ENCODE measurements at regions not wholly inside any gene's neighbourhood (a gene's known extent, or its start where the extent isn't known, plus 50 kb on each side); places are given as distances from the start of the nearest gene placed in this dataset.

DNA sequence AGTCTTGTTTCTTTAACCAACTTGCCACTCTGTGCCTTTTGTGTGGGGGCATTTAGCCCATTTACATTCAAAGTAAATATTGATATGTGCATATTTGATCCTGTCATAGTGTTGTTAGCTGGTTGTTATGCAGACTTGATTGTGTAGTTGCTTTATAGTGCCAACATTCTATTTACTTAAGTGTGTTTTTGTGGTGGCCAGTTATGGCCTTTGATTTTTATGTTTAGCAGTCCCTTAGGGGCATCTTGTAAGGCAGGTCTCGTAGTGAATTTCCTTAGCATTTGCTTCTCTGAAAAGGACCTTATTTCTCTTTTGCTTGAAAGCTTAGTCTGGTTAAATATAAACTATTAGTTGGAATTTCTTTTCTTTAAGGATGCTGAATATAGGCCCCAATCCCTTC is 282.8 kb upstream of the NECTIN3 start:
- H3K9me3 Mint-ChIP-seq = peaks cover 2% of the 10 kb centered on the region
- ChIA-PET CTCF (no interaction called here), POLR2A (no interaction called here)
- no peak overlapping the region for H3K27ac Mint-ChIP-seq
- peaks cover 3% of the 10 kb centered on the region for H3K36me3 Mint-ChIP-seq (ENCODE audit: low read depth)
- no peak for DNase-seq
- peaks cover 4% of the 10 kb centered on the region for H3K27me3 Mint-ChIP-seq
- peaks cover 6% of the 10 kb centered on the region for H3K4me1 Mint-ChIP-seq
- H3K4me3 Mint-ChIP-seq = no peak overlapping the region

DNA sequence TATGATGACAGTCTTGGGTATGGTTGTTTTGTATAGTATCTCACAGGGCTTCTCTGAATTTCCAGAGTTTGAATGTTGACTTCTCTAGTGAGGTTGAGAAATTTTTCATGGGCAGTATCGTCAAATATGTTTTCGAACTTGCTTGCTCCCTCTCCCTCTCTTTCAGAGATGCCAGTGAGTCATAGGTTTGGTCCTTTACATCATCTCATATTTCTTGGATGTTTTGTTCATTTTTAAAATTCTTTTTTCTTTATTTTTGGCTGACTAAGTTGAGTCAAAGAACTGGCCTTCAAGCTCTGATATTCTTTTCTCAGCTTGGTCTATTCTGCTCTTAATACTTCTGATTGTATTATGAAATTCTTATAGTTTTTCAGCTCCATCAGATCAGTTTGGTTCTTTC is 282.3 kb upstream of the NECTIN3 start:
- Mint-ChIP-seq H3K27me3 (peaks cover 4% of the 10 kb centered on the region), H3K36me3 (ENCODE audit: low read depth) (peaks cover 3% of the 10 kb centered on the region), H3K4me1 (peaks cover 8% of the 10 kb centered on the region), H3K9me3 (peaks cover 2% of the 10 kb centered on the region), H3K4me3 (no peak overlapping the region), H3K27ac (no peak overlapping the region)
- ChIA-PET POLR2A (no interaction called here), CTCF (no interaction called here)
- no peak for DNase-seq

DNA sequence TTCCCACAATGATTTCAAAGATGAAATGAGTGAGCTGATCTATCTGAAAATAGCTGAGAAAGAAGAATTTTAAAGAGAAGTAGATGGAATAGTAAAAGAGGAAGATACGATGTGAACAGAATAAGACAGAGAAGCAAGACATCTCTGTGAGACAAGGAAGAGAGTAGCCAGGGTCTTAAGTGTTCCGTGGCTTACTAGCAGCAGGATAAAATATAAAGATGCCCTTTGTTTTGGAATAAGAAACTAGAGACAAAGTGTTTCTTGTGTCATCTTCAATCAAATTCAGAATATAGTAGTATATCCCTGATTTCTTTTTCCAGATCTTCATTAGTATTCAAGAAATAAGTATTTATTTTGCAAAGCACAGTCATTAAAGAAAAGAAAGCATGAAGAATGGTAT is 281.0 kb upstream of the NECTIN3 start:
- Mint-ChIP-seq H3K4me3 (no peak overlapping the region), H3K27me3 (peaks cover 7% of the 10 kb centered on the region), H3K36me3 (ENCODE audit: low read depth) (peaks cover 3% of the 10 kb centered on the region), H3K9me3 (no peaks in the 10 kb centered on the region), H3K27ac (no peak overlapping the region), H3K4me1 (peaks cover 13% of the 10 kb centered on the region)
- no peak for DNase-seq
- ChIA-PET CTCF (no interaction called here), POLR2A (no interaction called here)

DNA sequence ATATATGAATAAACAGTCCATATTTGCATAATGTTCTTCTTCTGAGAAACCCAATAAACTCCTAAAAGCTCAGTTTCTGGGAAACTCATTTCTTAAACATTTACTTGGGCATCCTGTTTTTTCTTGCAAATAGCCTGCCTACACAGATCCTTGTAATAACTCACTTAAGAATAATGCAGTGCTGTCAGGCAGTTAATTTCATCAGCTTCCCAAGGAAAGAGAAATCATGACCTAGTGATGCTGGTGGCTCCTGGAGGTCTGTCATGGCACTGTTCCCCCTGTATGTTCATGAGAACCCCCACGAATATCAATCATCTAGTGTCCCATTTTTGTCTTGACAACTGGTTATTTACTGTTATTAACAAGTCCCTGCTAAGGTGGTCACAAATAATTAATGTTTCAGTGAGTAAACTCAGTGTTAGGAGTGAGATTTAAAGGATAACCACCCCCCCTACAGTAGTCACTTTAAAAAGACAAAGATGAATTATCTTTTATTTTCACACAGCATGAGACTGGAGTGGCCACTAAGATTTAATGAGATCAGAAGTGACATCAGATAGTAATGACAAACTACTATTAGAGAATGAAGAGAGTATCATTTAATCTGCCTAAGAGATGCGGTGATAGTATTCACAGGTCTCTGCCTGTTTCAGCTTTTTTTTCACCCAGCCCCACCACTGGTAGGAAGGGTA is 279.5 kb upstream of the NECTIN3 start:
- H3K4me3 Mint-ChIP-seq = no peak overlapping the region
- H3K27ac Mint-ChIP-seq = no peak overlapping the region
- no peaks in the 10 kb centered on the region for H3K9me3 Mint-ChIP-seq
- peaks cover 3% of the 10 kb centered on the region for H3K36me3 Mint-ChIP-seq (ENCODE audit: low read depth)
- DNase-seq = no peak
- H3K4me1 Mint-ChIP-seq = peaks cover 13% of the 10 kb centered on the region
- ChIA-PET CTCF (no interaction called here), POLR2A (no interaction called here)
- H3K27me3 Mint-ChIP-seq = peaks cover 7% of the 10 kb centered on the region

DNA sequence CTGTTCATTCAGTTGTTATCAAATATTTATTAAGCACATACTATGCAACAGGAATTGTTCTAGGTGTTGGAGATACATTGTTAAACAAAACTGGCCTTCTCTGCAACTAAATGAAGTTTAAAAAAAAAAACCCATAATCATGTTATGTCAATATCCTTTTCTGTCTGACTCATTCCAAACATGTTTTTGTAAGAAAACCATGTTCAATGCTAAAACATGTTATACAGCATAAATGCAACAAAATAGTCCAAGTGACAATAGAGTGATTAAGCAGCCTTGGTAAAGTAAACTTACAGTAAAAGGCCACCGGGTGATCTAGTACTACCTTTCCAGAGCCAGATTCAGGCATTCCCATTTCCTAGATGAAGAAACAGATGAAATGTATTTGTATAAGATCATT is 278.0 kb upstream of the NECTIN3 start:
- no peaks in the 10 kb centered on the region for H3K9me3 Mint-ChIP-seq
- ChIA-PET CTCF (no interaction called here), POLR2A (no interaction called here)
- no peak for DNase-seq
- no peaks in the 10 kb centered on the region for H3K36me3 Mint-ChIP-seq (ENCODE audit: low read depth)
- peaks cover 13% of the 10 kb centered on the region for H3K4me1 Mint-ChIP-seq
- no peak overlapping the region for H3K4me3 Mint-ChIP-seq
- peaks cover 6% of the 10 kb centered on the region for H3K27me3 Mint-ChIP-seq
- H3K27ac Mint-ChIP-seq = no peak overlapping the region

DNA sequence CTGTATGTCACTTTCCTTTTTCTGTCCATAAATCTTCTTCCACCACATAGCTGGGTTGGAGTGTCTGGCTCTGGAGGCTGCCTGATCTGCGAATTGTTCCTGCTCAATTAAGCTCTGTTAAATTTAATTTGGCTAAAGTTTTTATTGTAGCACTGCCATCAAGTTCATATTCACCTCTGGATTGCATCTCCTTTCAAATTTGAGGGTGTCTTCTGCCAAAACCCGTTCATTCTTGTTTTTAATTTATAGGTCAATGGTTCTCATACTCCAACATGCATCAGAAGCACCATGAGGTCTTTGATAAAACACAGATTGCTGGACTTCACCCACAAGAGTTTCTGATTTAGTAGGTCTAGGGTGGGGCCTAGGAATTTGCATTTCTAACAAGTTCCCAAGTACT is 276.5 kb upstream of the NECTIN3 start:
- Mint-ChIP-seq H3K4me3 (no peak overlapping the region), H3K27ac (no peak overlapping the region), H3K27me3 (peaks cover 5% of the 10 kb centered on the region), H3K36me3 (ENCODE audit: low read depth) (no peaks in the 10 kb centered on the region), H3K9me3 (no peaks in the 10 kb centered on the region), H3K4me1 (peaks cover 13% of the 10 kb centered on the region)
- ChIA-PET CTCF (no interaction called here), POLR2A (no interaction called here)
- DNase-seq = no peak

DNA sequence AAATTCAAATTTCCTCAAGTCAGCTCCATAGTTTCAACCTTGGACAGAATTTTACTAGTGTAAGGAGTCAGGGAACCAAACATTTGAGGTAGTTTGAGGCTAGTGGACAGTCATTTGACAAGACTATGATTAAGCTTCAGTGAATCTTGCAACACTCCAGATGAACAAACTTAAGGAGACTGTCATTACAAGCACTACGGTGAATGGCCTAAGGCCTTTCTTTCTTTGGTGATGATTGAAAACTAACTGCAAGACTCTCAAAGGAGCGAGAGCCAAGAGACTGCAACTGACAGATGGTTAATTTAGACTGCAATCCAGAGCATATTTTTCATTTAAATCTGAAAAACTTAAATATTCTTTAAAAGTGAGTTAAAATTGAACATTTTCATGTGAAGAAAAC is 272.3 kb upstream of the NECTIN3 start:
- H3K36me3 Mint-ChIP-seq (ENCODE audit: low read depth) = no peaks in the 10 kb centered on the region
- ChIA-PET POLR2A (no interaction called here), CTCF (no interaction called here)
- no peak for DNase-seq
- H3K27ac Mint-ChIP-seq = no peak overlapping the region
- no peaks in the 10 kb centered on the region for H3K9me3 Mint-ChIP-seq
- peaks cover 25% of the 10 kb centered on the region for H3K4me1 Mint-ChIP-seq
- H3K27me3 Mint-ChIP-seq = peaks cover 5% of the 10 kb centered on the region
- H3K4me3 Mint-ChIP-seq = no peak overlapping the region

DNA sequence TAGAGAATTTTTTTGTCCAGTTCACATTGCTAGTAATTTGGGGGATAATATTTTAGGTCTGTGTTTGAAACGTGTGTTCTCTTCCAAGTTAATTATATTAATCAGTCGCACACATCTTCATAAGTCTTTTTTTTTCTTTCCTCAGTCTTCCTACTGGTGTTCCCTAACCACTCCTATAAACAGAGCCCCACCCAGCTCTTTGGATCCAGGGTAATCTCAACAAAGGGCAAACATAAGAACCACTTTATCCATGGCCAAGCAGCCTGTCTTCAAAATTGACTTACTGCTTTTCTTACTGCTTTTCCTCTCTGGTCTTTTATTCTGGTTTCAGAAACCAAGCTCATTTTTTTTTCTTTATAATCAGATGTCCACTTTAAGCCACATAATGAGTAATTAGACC is 266.8 kb upstream of the NECTIN3 start:
- DNase-seq = no peak
- H3K4me1 Mint-ChIP-seq = peaks cover 25% of the 10 kb centered on the region
- H3K36me3 Mint-ChIP-seq (ENCODE audit: low read depth) = no peaks in the 10 kb centered on the region
- POLR2A ChIA-PET = no interaction called here
- no peaks in the 10 kb centered on the region for H3K9me3 Mint-ChIP-seq
- H3K27me3 Mint-ChIP-seq = peaks cover 5% of the 10 kb centered on the region
- no peak overlapping the region for H3K27ac Mint-ChIP-seq
- H3K4me3 Mint-ChIP-seq = no peak overlapping the region
- CTCF ChIA-PET = no interaction called here

DNA sequence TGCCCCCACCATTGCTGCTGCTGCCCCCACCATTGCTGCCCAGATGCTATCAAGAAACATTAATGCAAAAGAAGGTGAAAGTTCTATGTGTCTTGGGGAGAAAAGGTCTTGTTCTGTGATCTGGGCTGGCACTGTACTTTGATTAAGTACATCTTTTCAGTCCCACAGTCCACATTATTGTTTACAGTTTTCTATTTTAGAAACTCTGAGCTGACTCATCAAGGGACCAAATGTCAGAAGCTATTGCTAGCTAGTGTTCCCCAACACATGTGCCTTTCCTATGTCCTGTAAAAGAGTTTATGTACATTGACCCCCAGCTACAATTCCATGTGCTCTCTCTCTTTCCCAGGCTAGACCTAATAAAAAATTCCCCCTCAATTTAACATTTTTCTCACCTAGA is 264.7 kb upstream of the NECTIN3 start:
- DNase-seq = no peak
- CTCF ChIA-PET = no interaction called here
- Mint-ChIP-seq H3K27me3 (peaks cover 13% of the 10 kb centered on the region), H3K4me1 (peaks cover 23% of the 10 kb centered on the region), H3K36me3 (ENCODE audit: low read depth) (peaks cover 2% of the 10 kb centered on the region), H3K4me3 (no peak overlapping the region), H3K9me3 (no peaks in the 10 kb centered on the region), H3K27ac (no peak overlapping the region)
- POLR2A ChIA-PET = no interaction called here

DNA sequence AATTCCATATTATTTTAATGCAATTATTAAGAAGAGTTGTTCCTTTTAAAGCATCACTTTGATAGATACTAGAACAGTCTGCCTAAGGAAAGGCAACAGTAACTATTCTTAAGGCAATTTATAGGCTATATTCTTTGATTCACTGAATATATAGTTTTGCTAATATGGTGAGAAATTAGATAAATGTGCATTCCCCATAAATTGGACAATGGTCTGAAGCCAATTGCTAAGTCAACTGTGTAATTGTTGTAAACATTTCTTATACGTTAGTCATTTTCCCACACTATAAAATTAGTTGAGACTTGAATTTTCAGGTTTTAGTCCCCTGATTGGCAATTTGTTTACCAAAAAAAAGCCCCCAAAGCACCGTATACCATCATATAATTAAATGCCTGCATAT is 263.0 kb upstream of the NECTIN3 start:
- no peak overlapping the region for H3K27ac Mint-ChIP-seq
- no peaks in the 10 kb centered on the region for H3K9me3 Mint-ChIP-seq
- ChIA-PET POLR2A (no interaction called here), CTCF (no interaction called here)
- peaks cover 20% of the 10 kb centered on the region for H3K27me3 Mint-ChIP-seq
- H3K4me1 Mint-ChIP-seq = peaks cover 17% of the 10 kb centered on the region
- no peak for DNase-seq
- H3K4me3 Mint-ChIP-seq = no peak overlapping the region
- peaks cover 2% of the 10 kb centered on the region for H3K36me3 Mint-ChIP-seq (ENCODE audit: low read depth)

DNA sequence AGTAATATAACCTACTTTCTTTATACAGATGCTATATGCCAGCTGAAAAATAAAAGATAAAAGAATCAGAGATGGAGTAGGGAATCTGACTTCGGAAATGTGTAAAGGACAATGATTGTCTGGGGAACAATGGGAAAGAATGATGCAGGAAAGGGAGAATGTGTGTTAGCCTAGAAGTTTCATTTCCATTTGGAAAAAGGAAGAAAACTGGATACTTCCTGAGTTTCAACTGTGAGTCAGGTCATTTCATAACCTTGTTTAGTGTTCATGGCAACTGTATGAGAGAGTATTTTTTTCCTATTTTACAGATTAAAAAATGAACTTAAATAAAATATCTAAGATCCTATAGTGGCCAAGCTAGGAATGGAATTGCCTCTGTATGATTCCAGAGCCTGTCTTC is 261.3 kb upstream of the NECTIN3 start:
- peaks cover 2% of the 10 kb centered on the region for H3K36me3 Mint-ChIP-seq (ENCODE audit: low read depth)
- no peak overlapping the region for H3K27ac Mint-ChIP-seq
- DNase-seq = no peak
- H3K27me3 Mint-ChIP-seq = peaks cover 20% of the 10 kb centered on the region
- ChIA-PET POLR2A (no interaction called here), CTCF (interaction anchor here (0.6 kb wide), 1 partner anchor 196 kb away, joined by 3 read pairs; no protein-coding TSS in a partner anchor)
- H3K4me1 Mint-ChIP-seq = peaks cover 28% of the 10 kb centered on the region
- H3K9me3 Mint-ChIP-seq = no peaks in the 10 kb centered on the region
- no peak overlapping the region for H3K4me3 Mint-ChIP-seq

DNA sequence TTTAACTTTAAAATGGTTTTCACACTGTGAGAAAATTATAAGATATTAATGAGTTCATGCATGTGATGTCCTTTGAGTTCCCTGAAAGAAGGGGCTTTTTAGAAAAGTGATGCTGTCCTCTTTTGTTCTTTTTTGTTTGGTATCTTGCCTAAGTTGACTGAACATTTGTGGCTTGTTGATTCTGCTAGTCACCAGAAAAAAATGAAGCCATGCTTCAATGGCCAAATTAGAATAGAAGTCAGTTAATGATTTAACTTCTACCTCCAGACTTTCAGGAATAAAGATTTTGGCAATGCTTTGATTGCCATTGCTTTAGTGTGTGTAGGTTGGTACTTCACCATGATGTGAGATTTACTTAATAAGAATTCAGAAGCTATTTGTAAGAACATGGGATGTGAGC is 260.6 kb upstream of the NECTIN3 start:
- no peak for DNase-seq
- Mint-ChIP-seq H3K4me1 (peaks cover 33% of the 10 kb centered on the region), H3K27ac (no peak overlapping the region), H3K9me3 (no peaks in the 10 kb centered on the region), H3K27me3 (peaks cover 20% of the 10 kb centered on the region), H3K4me3 (no peak overlapping the region), H3K36me3 (ENCODE audit: low read depth) (peaks cover 2% of the 10 kb centered on the region)
- ChIA-PET CTCF (interaction anchor here (0.6 kb wide), 1 partner anchor 195 kb away, joined by 3 read pairs; no protein-coding TSS in a partner anchor), POLR2A (no interaction called here)

DNA sequence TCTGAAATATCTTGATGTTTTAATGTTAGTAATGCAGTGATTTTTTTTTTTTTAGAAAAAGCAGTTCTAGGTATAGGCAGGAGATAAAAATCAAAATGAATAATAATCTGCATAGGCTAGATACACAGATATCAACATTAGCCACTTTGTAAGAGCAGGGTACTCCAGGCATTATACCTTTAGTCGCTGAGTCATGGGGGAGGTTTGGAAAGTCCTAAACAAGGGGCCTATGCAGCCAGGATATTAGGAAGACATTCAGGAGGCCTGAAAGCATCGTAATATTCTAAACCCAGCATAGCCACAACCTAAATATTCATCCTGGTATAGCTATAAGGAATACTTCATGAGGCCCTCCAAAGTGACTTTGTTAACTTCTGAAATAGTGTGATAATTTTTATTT is 258.1 kb upstream of the NECTIN3 start:
- ChIA-PET POLR2A (interaction anchor here (0.8 to 1.6 kb wide), 5 partner anchors 13 to 729 kb away, joined by 3 to 7 read pairs (median 4); partner anchors contain the start of genes CD96 and NECTIN3), CTCF (no interaction called here)
- H3K4me3 Mint-ChIP-seq = no peak overlapping the region
- H3K4me1 Mint-ChIP-seq = peaks cover 28% of the 10 kb centered on the region
- no peaks in the 10 kb centered on the region for H3K9me3 Mint-ChIP-seq
- peaks cover 2% of the 10 kb centered on the region for H3K36me3 Mint-ChIP-seq (ENCODE audit: low read depth)
- H3K27ac Mint-ChIP-seq = peak overlapping the region; percentile 84
- H3K27me3 Mint-ChIP-seq = peaks cover 21% of the 10 kb centered on the region
- no peak for DNase-seq

DNA sequence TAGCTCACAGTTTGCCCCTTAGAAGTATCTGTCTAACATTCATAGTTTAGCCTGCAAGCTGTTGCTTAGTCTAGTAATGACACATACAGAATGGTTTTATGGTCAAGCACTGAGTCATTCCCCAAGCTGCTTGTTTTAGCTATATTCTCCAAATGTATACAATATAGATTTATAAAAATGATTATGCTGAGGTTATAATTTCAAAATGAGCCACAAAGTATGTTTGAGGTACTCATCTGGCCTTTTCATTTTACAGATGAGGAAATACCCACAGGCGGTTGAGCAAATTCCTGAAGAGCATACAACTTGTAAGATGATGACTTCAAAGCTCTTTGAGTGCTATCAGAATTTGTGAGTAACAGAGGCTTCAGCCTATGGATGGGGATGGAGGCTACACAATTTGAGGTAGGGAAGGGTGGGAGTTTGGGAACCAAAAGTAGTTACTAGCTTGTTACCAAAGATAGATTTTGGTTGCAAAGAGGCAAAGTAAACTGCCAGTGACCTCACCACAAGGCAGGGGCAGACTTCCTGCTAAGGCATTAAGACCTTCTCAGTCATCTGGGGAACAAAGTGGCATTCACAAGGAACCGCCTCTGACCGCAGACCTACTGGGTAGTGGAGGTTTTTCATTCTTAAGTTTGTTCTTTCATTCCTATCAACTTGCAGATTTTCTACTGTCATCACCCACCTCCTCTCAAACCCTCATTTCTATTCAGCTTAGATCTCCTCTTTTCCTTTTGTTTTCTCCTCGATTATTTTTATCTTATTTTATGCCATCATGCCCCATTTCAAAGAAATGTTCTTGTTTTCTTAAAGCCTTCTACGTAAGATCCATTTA is 257.2 kb upstream of the NECTIN3 start:
- H3K27me3 Mint-ChIP-seq = peaks cover 19% of the 10 kb centered on the region
- H3K4me1 Mint-ChIP-seq = peaks cover 28% of the 10 kb centered on the region
- CTCF ChIA-PET = interaction anchor here (1.3 kb wide), 1 partner anchor 734 kb away, joined by 4 read pairs; no protein-coding TSS in a partner anchor
- DNase-seq = peak; percentile 78
- no peaks in the 10 kb centered on the region for H3K9me3 Mint-ChIP-seq
- H3K36me3 Mint-ChIP-seq (ENCODE audit: low read depth) = peaks cover 2% of the 10 kb centered on the region
- H3K4me3 Mint-ChIP-seq = peak overlapping the region; percentile 52
- POLR2A ChIA-PET = interaction anchor here (0.8 to 1.6 kb wide), 6 partner anchors 13 to 733 kb away, joined by 3 to 7 read pairs (median 4); partner anchors contain the start of genes CD96 and NECTIN3
- peak overlapping the region; percentile 84 for H3K27ac Mint-ChIP-seq

All from activated CD4-positive, alpha-beta memory T cell treated with anti-CD3 and anti-CD28 coated beads, Interleukin-2, amount 10 ng/mL, durations not matched to agents 7 days and 5 days (primary cell).